Activated CD8-positive, alpha-beta memory T cell treated with anti-CD3 and anti-CD28 coated beads for 36 hours (primary cell): ENCODE measurements at regions not wholly inside any gene's neighbourhood (a gene's known extent, or its start where the extent isn't known, plus 50 kb on each side); places are given as distances from the start of the nearest gene placed in this dataset.
"Not testable (repeated sequence)": the region's sequence is repeated elsewhere in the genome, so short reads cannot be mapped to it uniquely, and the experiment has no call there.

ENCODE experiments used
- CTCF ChIA-PET: fragments of 350-600 bp; sonication (Branson Sonifier 250); formaldehyde crosslinking; loops from one replicate; lab custom pipeline; 2021; ENCODE audit warnings: antibody characterized with exemption; lab: Charles Lee
- POLR2A ChIA-PET: fragments of 350-600 bp; sonication (Branson Sonifier 250); formaldehyde crosslinking; loops from one replicate; lab custom pipeline; 2021; ENCODE audit warnings: antibody characterized with exemption; lab: Charles Lee

GRCh38 chr11:106152013-106152412, 74.6 kb downstream of the AASDHPPT start:
- CTCF ChIA-PET: no interaction called here

GRCh38 chr11:106152824-106153223, 75.4 kb downstream of the AASDHPPT start:
- ChIA-PET CTCF (no interaction called here), POLR2A (no interaction called here)

More at GRCh38 chr11:106152013-106152412, 74.6 kb downstream of the AASDHPPT start:
- POLR2A ChIA-PET: no interaction called here

GRCh38 chr11:106156290-106156937, 79.0 kb downstream of the AASDHPPT start:
- ChIA-PET CTCF (no interaction called here), POLR2A (no interaction called here)

- CTCF ChIA-PET: no interaction called here
- POLR2A ChIA-PET: no interaction called here
Observed at GRCh38 chr11:106158406-106158805, 80.9 kb downstream of the AASDHPPT start.

- ChIA-PET POLR2A (no interaction called here), CTCF (no interaction called here)
Observed at GRCh38 chr11:106159836-106160235, 82.4 kb downstream of the AASDHPPT start.

- CTCF ChIA-PET: no interaction called here
Observed at GRCh38 chr11:106160494-106160893, 83.0 kb downstream of the AASDHPPT start.

GRCh38 chr11:106161775-106162634, 84.5 kb downstream of the AASDHPPT start:
- ChIA-PET POLR2A (no interaction called here), CTCF (no interaction called here)

More at GRCh38 chr11:106160494-106160893, 83.0 kb downstream of the AASDHPPT start:
- POLR2A ChIA-PET: no interaction called here

GRCh38 chr11:106167085-106167484, 89.6 kb downstream of the AASDHPPT start:
- ChIA-PET CTCF (no interaction called here), POLR2A (no interaction called here)

- ChIA-PET CTCF (interaction anchor here (0.6 kb wide), 1 partner anchor 894 kb away, joined by 4 read pairs; no protein-coding TSS in a partner anchor), POLR2A (no interaction called here)
Observed at GRCh38 chr11:106172386-106172991, 95.0 kb downstream of the AASDHPPT start.

- CTCF ChIA-PET: no interaction called here
- POLR2A ChIA-PET: no interaction called here
Observed at GRCh38 chr11:106173291-106173690, 95.8 kb downstream of the AASDHPPT start.

GRCh38 chr11:106174003-106174402, 96.5 kb downstream of the AASDHPPT start:
- CTCF ChIA-PET, POLR2A ChIA-PET: not testable (repeated sequence)

GRCh38 chr11:106176817-106177216, 99.4 kb downstream of the AASDHPPT start:
- ChIA-PET CTCF (no interaction called here), POLR2A (no interaction called here)

- POLR2A ChIA-PET: no interaction called here
- CTCF ChIA-PET: no interaction called here
Observed at GRCh38 chr11:106177311-106177710, 99.8 kb downstream of the AASDHPPT start.

GRCh38 chr11:106178361-106178760, 100.9 kb downstream of the AASDHPPT start:
- ChIA-PET POLR2A (no interaction called here), CTCF (no interaction called here)

GRCh38 chr11:106179048-106179447, 101.6 kb downstream of the AASDHPPT start:
- CTCF ChIA-PET: no interaction called here
- POLR2A ChIA-PET: no interaction called here

- CTCF ChIA-PET: no interaction called here
Observed at GRCh38 chr11:106186630-106187029, 109.2 kb downstream of the AASDHPPT start.

GRCh38 chr11:106187860-106188456, 110.5 kb downstream of the AASDHPPT start:
- ChIA-PET CTCF (no interaction called here), POLR2A (no interaction called here)

More at GRCh38 chr11:106186630-106187029, 109.2 kb downstream of the AASDHPPT start:
- POLR2A ChIA-PET: no interaction called here

- ChIA-PET POLR2A (no interaction called here), CTCF (no interaction called here)
Observed at GRCh38 chr11:106193956-106194355, 116.5 kb downstream of the AASDHPPT start.

GRCh38 chr11:106197438-106197837, 120.0 kb downstream of the AASDHPPT start:
- ChIA-PET POLR2A (no interaction called here), CTCF (no interaction called here)
